GM12874 (cell line): ENCODE measurements at regions not wholly inside any gene's neighbourhood (a gene's known extent, or its start where the extent isn't known, plus 50 kb on each side); places are given as distances from the start of the nearest gene placed in this dataset.

Source experiments
- TF ChIP-seq, protein P1 (sequence below): IDR thresholded peaks from 2 replicates; pipeline ENCODE4 v1.5.1; 2011; ENCODE audit warnings: low read depth, mild to moderate bottlenecking, control low read depth, low read length, moderate library complexity; ENCODE audit not compliant: insufficient read depth

- TF ChIP-seq, protein P1, sequence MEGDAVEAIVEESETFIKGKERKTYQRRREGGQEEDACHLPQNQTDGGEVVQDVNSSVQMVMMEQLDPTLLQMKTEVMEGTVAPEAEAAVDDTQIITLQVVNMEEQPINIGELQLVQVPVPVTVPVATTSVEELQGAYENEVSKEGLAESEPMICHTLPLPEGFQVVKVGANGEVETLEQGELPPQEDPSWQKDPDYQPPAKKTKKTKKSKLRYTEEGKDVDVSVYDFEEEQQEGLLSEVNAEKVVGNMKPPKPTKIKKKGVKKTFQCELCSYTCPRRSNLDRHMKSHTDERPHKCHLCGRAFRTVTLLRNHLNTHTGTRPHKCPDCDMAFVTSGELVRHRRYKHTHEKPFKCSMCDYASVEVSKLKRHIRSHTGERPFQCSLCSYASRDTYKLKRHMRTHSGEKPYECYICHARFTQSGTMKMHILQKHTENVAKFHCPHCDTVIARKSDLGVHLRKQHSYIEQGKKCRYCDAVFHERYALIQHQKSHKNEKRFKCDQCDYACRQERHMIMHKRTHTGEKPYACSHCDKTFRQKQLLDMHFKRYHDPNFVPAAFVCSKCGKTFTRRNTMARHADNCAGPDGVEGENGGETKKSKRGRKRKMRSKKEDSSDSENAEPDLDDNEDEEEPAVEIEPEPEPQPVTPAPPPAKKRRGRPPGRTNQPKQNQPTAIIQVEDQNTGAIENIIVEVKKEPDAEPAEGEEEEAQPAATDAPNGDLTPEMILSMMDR, result no peak
These were observed 111.5 kb downstream of the CYP26B1 start for GRCh38 chr2:72036173-72036545.

- TF ChIP-seq, protein P1, result no peak
These were observed 112.0 kb downstream of the CYP26B1 start for GRCh38 chr2:72035518-72036172.

GRCh38 chr2:72034353-72035095 lies 113.1 kb downstream of the CYP26B1 start:
- TF ChIP-seq, protein P1, result no peak

DNA sequence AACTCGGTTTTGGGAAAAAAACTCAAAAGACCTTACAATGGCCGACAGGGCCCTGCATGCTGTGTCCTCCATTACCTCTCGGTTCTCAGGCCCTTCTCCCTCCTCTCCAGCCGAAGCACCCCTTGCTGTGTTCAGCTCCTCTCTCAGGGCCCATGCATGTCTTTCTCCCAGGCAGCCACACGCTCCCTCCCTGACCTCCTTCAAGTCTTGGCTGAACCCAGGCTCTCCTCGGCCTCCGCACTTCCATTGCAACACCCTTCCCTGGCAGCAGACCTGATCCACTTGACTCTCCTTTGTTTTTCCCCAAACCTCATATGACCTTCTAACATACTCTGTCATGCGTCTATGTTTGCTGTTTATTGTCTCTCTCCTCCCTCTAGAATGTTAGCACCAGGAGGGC lies 114.0 kb downstream of the CYP26B1 start:
- TF ChIP-seq, protein P1, result no peak

DNA sequence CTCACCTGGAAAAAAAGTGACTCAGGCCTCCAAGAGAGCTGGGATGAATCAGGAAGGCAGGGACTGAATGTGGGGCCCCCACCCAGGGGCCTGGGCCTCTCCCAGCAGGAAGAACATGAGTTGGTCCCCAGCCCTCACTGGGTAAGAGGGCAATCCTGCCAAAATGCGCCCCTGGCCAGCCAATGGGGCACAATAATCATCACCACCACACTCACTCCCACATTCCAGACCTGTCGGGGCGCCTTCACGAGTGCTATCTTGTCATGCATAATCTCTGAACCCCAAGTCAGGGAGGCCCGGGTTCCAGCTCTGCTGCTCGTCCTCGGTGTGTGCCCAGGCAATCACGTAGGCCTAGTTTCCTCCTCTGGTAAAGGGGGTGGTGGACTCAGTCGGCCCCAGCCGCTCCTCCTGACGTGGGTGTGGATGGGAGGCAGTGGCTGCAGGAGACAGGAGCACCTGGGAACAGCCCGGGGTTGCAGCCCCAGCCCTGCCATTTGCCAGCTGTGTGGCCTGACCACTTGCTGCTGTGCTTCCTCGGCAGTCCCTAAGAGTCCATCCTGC lies 115.1 kb downstream of the CYP26B1 start:
- TF ChIP-seq, protein P1, result no peak

GRCh38 chr2:72031346-72032110 lies 116.1 kb downstream of the CYP26B1 start:
- TF ChIP-seq, protein P1, result no peak

DNA sequence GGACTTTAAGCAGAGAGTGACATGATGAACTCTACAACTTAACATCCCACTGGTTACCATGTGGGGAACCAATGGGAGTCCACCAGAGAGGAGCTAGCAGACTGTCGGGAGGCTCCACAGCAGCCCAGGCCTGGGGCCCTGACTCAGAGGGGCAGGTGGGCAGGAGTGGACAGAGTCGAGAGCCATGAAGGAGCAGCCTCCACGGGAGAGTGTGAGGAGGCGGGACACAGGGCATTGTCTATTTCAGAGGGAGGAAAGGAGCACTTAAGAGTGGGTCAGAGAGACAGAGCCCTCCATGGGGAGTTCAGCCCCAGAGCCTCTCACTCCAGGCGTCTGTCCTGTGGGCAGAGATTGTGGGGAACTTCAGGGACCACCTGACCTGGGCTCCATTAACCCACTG lies 118.7 kb downstream of the CYP26B1 start:
- TF ChIP-seq, protein P1, result no peak
